HCT116 (cell line): ENCODE measurements at regions not wholly inside any gene's neighbourhood (a gene's known extent, or its start where the extent isn't known, plus 50 kb on each side); places are given as distances from the start of the nearest gene placed in this dataset.

Experiments
- ATAC-seq: fragments of 200-7000 bp; cut with Tn5 transposase; 2 replicates; pipeline ENCODE4 v1.9.1; 2020; ENCODE audit warnings: mild to moderate bottlenecking, moderate library complexity
- BruUV-seq: library from RNA; stranded (reverse); fragments of 400-500 nt; replicated peaks from 2 replicates; lab custom pipeline; 2021; lab: Mats Ljungman, UMichigan
- CTCF ChIA-PET: fragments of 300-600 bp; sonication (Branson Sonifier 250); formaldehyde crosslinking; loops from one replicate; lab custom pipeline; 2021; ENCODE audit warnings: antibody characterized with exemption; lab: Charles Lee
- POLR2A ChIA-PET: fragments of 300-600, 350-600 bp; sonication (Branson Sonifier 250); formaldehyde crosslinking; loops from one replicate; lab custom pipeline; 2021; ENCODE audit warnings: antibody characterized with exemption; lab: Charles Lee
- RAD21 ChIA-PET, 2 experiments: fragments of 300-600 bp; sonication (Branson Sonifier 250); formaldehyde crosslinking; loops; one replicate each; lab custom pipeline; 2023; ENCODE audit warnings: low total read pairs in 2 of 2; ENCODE audit not compliant: uncharacterized antibody in 2 of 2, unreplicated experiment in 2 of 2, low non-redundant PET in 1 of 2; lab: Charles Lee
- DNase-seq: peaks from one replicate; pipeline ENCODE4 v3.0.0-alpha.2; 2010; ENCODE audit warnings: low read depth, low spot score
- H2AFZ ChIP-seq: fragments of 200-600 bp; shearing (Covaris generic), sonication (generic); 2 replicates; pipeline ENCODE4 v1.6.1; 2017; ENCODE audit warnings: low read depth, mixed run types, mixed read lengths, antibody characterized with exemption, low read length; ENCODE audit not compliant: poor library complexity, severe bottlenecking
- H3K27ac ChIP-seq: 2 replicates; pipeline ENCODE4 v1.5.1; 2012; ENCODE audit warnings: low read depth, low read length
- H3K27me3 ChIP-seq: fragments of 200-600 bp; sonication (generic); 2 replicates; pipeline ENCODE4 v1.6.1; 2016; ENCODE audit warnings: mixed run types, low read length, mixed read lengths; ENCODE audit not compliant: insufficient read depth
- H3K36me3 ChIP-seq, 2 experiments: fragments of 200-500 bp in 1 of 2; fragments of 200-600 bp in 1 of 2; sonication (Bioruptor generic) in 1 of 2; sonication (generic) in 1 of 2; 2 replicates each; pipeline versions ENCODE4 v1.5.1 to v1.6.1; 2014 to 2016; ENCODE audit warnings: low read length in 2 of 2, inconsistent platforms in 1 of 2, mixed read lengths in 1 of 2, mixed run types in 1 of 2; ENCODE audit not compliant: insufficient read depth in 2 of 2, control insufficient read depth in 1 of 2
- H3K4me1 ChIP-seq, 2 experiments: fragments of 200-600 bp in 1 of 2; sonication (generic) in 1 of 2; 2 replicates each; pipeline versions ENCODE4 v1.5.1 to v1.6.1; 2012 to 2017; ENCODE audit warnings: low read length in 2 of 2, inconsistent platforms in 1 of 2, mild to moderate bottlenecking in 1 of 2, mixed read lengths in 1 of 2, mixed run types in 1 of 2, moderate library complexity in 1 of 2; ENCODE audit not compliant: insufficient read depth in 2 of 2, control insufficient read depth in 1 of 2
- H3K4me2 ChIP-seq: fragments of 200-600 bp; sonication (generic); 2 replicates; pipeline ENCODE4 v1.6.1; 2017; ENCODE audit warnings: mixed run types, low read length, mixed read lengths
- H3K4me3 ChIP-seq, 2 experiments: fragments of 200-600 bp in 1 of 2; sonication (generic) in 1 of 2; replicated peaks in 1 of 2; 2 replicates each; pipeline ENCODE4 v1.5.1; 2011 to 2016; ENCODE audit warnings: low read length in 2 of 2, control low read depth in 1 of 2, low read depth in 1 of 2, mild to moderate bottlenecking in 1 of 2, mixed read lengths in 1 of 2, mixed run types in 1 of 2
- H3K79me2 ChIP-seq: fragments of 200-600 bp; sonication (generic); 2 replicates; pipeline ENCODE4 v1.6.1; 2017; ENCODE audit warnings: mild to moderate bottlenecking, mixed run types, low read length, moderate library complexity, mixed read lengths; ENCODE audit not compliant: insufficient read depth
- H3K9ac ChIP-seq: fragments of 200-600 bp; sonication (generic); 2 replicates; pipeline ENCODE4 v1.6.1; 2016; ENCODE audit warnings: low read length, mixed read lengths
- H3K9me2 ChIP-seq: fragments of 200-600 bp; sonication (generic), shearing (Covaris generic); 2 replicates; pipeline ENCODE4 v1.6.1; 2017; ENCODE audit warnings: mixed run types, mild to moderate bottlenecking, moderate library complexity; ENCODE audit not compliant: insufficient read depth
- H3K9me3 ChIP-seq, 2 experiments: fragments of 200-500 bp in 1 of 2; fragments of 200-600 bp in 1 of 2; sonication (Bioruptor generic) in 1 of 2; sonication (generic) in 1 of 2; 2 replicates each; pipeline ENCODE4 v1.6.1; 2014 to 2017; ENCODE audit warnings: low read length in 2 of 2, mixed read lengths in 2 of 2, inconsistent platforms in 1 of 2, low read depth in 1 of 2, mild to moderate bottlenecking in 1 of 2, mixed run types in 1 of 2, moderate library complexity in 1 of 2; ENCODE audit not compliant: control insufficient read depth in 1 of 2, insufficient read depth in 1 of 2
- H4K20me1 ChIP-seq: fragments of 200-600 bp; sonication (generic), shearing (Covaris generic); 2 replicates; pipeline ENCODE4 v1.6.1; 2017; ENCODE audit warnings: mixed run types, mild to moderate bottlenecking, moderate library complexity; ENCODE audit not compliant: insufficient read depth
- CEBPB ChIP-seq: IDR thresholded peaks from 2 replicates; pipeline ENCODE4 v1.6.1; 2012; ENCODE audit warnings: low read depth
- ELF1 ChIP-seq: IDR thresholded peaks from 2 replicates; pipeline ENCODE4 v1.6.1; 2012; ENCODE audit warnings: low read depth, borderline replicate concordance
- EZH2phosphoT487 ChIP-seq: fragments of 200-600 bp; IDR thresholded peaks from 2 replicates; pipeline ENCODE4 v1.6.1; 2018; ENCODE audit warnings: antibody characterized with exemption, borderline replicate concordance
- POLR2A ChIP-seq: IDR thresholded peaks from 2 replicates; pipeline ENCODE4 v1.7.0; 2011; ENCODE audit warnings: borderline replicate concordance; ENCODE audit not compliant: insufficient read depth, insufficient read length; ENCODE audit errors: extremely low read depth
- SIN3A ChIP-seq: IDR thresholded peaks from 2 replicates; pipeline ENCODE4 v1.6.1; 2012; ENCODE audit warnings: low read depth
- ZFX ChIP-seq: fragments of 450-650 bp; IDR thresholded peaks from 2 replicates; pipeline ENCODE4 v1.6.1; 2017
- intact Hi-C: fragments of 100-400 bp; cut with micrococcal nuclease; formaldehyde crosslinking; loops from 2 replicates; pipeline ENCODE4 v1.10.0; 2022
- TF ChIP-seq, protein P1 (sequence below): IDR thresholded peaks from 2 replicates; pipeline ENCODE4 v1.6.1; 2012
- TF ChIP-seq, protein P2 (sequence below): IDR thresholded peaks from 2 replicates; pipeline ENCODE4 v1.6.1; 2012
- TF ChIP-seq, protein P3 (sequence below), 3 experiments: fragments of 200-600 bp in 1 of 3; sonication (generic) in 1 of 3; IDR thresholded peaks in 2 of 3; conservative IDR thresholded peaks in 1 of 3; 2 replicates each; pipeline ENCODE4 v1.5.1; 2012 to 2017; ENCODE audit warnings: low read depth in 2 of 3, low read length in 2 of 3, antibody characterized with exemption in 1 of 3, borderline replicate concordance in 1 of 3, control low read depth in 1 of 3, mild to moderate bottlenecking in 1 of 3, mixed read lengths in 1 of 3, mixed run types in 1 of 3, moderate library complexity in 1 of 3; ENCODE audit not compliant: insufficient read depth in 1 of 3
- TF ChIP-seq, protein P4 (sequence below): IDR thresholded peaks from 2 replicates; pipeline ENCODE4 v1.6.1; 2012; ENCODE audit warnings: low read depth

DNA sequence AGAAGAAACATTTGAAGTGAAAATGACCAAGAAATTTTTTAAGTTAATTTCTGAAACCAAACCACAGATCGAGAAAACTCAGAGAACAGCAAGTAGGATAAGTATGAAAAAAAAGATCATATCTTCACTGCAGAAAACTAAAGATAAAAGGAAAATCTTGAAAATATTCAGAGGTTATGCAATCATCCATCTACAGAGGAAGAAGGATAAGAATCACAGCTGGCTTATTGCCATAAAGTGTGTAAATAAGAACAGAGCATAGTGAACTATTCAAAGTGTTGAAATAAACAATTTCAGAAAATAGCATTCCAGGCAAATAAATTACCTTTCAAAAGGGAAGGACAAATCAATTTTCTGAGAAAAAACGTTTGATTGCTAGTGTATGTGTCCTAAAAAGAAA, 1191.7 kb upstream of the CDH6 start (continued):
- TF ChIP-seq, protein P1, sequence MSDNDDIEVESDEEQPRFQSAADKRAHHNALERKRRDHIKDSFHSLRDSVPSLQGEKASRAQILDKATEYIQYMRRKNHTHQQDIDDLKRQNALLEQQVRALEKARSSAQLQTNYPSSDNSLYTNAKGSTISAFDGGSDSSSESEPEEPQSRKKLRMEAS = no peak
- TF ChIP-seq ELF1 (no peak), ZFX (no peak)
- TF ChIP-seq, all 23 proteins: peak for 0

DNA sequence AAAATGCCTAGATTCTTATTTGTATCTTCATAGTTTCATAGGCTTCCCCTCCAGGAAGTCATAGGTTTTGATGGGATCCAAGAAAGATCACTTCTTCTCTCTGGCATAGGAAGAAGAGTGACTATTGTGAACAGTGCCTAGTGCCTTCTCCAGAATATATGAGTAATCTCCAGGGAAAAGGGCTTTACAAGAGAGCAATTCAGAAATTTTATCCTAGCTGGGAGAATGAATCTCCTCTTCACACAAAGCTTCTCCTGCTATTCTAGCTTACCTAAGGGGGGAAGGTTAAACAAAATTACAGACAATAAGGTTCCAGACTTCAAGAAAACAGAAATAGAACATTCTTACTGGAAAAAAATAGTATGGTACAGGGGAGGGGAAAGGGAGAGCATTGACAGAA, 1193.3 kb upstream of the CDH6 start:
- Histone ChIP-seq H3K4me3 (no peak overlapping the region), H3K9me3 (peaks cover 5 to 10% of the 10 kb centered on the region in 2 experiments), H4K20me1 (no peaks in the 10 kb centered on the region), H2AFZ (no peak overlapping the region), H3K4me2 (no peak overlapping the region), H3K4me1 (no peaks in the 10 kb centered on the region), H3K9me2 (no peaks in the 10 kb centered on the region), H3K9ac (no peak overlapping the region), H3K36me3 (no peaks in the 10 kb centered on the region), H3K27me3 (no peaks in the 10 kb centered on the region), H3K27ac (no peak overlapping the region), H3K79me2 (no peaks in the 10 kb centered on the region)
- CTCF ChIA-PET = no interaction called here
- TF ChIP-seq CEBPB (no peak), EZH2phosphoT487 (no peak), SIN3A (no peak), POLR2A (no peak)
- TF ChIP-seq, protein P2, sequence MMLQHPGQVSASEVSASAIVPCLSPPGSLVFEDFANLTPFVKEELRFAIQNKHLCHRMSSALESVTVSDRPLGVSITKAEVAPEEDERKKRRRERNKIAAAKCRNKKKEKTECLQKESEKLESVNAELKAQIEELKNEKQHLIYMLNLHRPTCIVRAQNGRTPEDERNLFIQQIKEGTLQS = no peak
- TF ChIP-seq, protein P3, sequence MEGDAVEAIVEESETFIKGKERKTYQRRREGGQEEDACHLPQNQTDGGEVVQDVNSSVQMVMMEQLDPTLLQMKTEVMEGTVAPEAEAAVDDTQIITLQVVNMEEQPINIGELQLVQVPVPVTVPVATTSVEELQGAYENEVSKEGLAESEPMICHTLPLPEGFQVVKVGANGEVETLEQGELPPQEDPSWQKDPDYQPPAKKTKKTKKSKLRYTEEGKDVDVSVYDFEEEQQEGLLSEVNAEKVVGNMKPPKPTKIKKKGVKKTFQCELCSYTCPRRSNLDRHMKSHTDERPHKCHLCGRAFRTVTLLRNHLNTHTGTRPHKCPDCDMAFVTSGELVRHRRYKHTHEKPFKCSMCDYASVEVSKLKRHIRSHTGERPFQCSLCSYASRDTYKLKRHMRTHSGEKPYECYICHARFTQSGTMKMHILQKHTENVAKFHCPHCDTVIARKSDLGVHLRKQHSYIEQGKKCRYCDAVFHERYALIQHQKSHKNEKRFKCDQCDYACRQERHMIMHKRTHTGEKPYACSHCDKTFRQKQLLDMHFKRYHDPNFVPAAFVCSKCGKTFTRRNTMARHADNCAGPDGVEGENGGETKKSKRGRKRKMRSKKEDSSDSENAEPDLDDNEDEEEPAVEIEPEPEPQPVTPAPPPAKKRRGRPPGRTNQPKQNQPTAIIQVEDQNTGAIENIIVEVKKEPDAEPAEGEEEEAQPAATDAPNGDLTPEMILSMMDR (IDR thresholded peaks at IDR 0.05 in 2 of 3, conservative IDR thresholded peaks at IDR 0.05 in 1 of 3; ENCODE audit: borderline replicate concordance in 1 of 3, insufficient read depth in 1 of 3, low read depth in 2 of 3, low read length in 2 of 3) = no peak
- TF ChIP-seq, protein P4, sequence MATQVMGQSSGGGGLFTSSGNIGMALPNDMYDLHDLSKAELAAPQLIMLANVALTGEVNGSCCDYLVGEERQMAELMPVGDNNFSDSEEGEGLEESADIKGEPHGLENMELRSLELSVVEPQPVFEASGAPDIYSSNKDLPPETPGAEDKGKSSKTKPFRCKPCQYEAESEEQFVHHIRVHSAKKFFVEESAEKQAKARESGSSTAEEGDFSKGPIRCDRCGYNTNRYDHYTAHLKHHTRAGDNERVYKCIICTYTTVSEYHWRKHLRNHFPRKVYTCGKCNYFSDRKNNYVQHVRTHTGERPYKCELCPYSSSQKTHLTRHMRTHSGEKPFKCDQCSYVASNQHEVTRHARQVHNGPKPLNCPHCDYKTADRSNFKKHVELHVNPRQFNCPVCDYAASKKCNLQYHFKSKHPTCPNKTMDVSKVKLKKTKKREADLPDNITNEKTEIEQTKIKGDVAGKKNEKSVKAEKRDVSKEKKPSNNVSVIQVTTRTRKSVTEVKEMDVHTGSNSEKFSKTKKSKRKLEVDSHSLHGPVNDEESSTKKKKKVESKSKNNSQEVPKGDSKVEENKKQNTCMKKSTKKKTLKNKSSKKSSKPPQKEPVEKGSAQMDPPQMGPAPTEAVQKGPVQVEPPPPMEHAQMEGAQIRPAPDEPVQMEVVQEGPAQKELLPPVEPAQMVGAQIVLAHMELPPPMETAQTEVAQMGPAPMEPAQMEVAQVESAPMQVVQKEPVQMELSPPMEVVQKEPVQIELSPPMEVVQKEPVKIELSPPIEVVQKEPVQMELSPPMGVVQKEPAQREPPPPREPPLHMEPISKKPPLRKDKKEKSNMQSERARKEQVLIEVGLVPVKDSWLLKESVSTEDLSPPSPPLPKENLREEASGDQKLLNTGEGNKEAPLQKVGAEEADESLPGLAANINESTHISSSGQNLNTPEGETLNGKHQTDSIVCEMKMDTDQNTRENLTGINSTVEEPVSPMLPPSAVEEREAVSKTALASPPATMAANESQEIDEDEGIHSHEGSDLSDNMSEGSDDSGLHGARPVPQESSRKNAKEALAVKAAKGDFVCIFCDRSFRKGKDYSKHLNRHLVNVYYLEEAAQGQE = no peak
- BruUV-seq = no TSS peak
- POLR2A ChIA-PET = no interaction called here
- RAD21 ChIA-PET = no interaction called here
- DNase-seq (no peak), ATAC-seq (no peak)
- intact Hi-C loops = no loop called here
